Renal cortex interstitium (tissue), 11 donors: ENCODE measurements at regions not wholly inside any gene's neighbourhood (a gene's known extent, or its start where the extent isn't known, plus 50 kb on each side); places are given as distances from the start of the nearest gene placed in this dataset.

Experiments used
- DNase-seq, 11 donors: peaks; one replicate each; pipeline ENCODE4 v3.0.0-alpha.2; 2013; ENCODE audit warnings: low read depth in 9 of 11, low spot score in 4 of 11; ENCODE audit errors: extremely low read depth in 1 of 11

DNA sequence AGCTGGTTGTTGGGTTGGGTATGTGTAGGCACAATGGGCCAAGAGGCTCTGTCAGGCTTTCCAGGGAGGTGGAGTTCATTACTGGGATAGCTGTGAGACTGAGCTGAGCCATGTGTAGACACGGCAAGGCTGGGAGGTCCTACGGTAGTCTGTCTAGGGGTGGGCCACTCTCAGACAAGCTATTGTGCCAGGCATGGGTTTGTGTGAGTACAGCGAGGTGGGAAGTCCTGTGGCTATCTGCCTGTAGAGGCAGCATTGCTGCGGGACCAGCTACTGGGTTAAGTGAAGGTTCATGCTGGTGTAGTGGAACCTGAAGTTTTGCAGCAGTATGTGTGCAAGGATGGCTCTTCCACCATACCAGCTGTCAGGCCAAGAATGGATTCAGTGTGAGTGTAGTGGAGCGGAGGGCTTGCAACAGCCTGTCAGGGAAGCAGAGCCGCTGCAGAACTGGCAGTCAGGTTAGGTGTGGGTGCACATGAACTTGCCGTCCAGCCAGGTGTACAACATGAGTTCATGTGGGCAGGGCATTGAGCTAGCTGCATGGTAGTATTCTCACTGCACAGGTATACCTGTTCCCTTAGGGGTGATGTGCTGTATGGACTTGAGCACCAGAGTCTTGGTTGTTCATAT lies 78.0 kb upstream of the CENPW start:
- no peak for DNase-seq

DNA sequence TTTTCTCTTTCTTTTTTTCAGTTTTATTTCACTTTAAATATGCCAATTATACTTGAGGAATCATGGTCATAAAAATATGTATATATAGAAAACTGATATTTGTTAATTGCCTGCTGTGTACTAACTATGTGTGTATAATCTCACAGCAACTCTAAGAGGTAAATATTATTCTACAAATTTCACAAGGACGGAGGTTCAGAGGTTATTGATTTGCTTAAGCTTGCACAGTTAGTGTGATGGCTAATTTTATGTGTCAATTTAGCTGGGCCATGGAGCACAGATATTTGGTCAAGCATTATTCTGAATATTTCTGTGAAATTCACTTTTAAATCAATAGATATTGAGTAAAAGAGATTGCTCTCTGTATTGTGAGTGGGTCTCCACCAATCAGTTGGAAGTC lies 75.7 kb upstream of the CENPW start:
- no peak for DNase-seq

DNA sequence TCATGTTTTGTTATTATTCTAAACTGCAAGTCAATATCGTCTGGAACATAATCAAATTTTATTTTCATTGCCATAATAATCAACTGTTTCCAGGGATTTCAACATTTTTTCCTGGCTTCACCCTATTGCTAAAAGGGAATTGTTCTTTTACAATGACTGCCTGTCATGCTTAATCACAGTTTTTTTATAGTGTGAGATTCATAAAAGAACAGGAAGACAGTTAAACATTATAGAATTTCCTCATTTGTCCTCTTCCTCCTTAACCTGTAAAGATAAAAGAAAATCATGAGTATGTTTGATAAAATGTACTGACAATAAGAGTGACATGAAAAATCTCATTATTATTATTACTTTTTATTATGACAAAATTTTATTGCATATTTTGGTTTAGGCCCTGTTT lies 73.3 kb upstream of the CENPW start:
- DNase-seq: no peak

DNA sequence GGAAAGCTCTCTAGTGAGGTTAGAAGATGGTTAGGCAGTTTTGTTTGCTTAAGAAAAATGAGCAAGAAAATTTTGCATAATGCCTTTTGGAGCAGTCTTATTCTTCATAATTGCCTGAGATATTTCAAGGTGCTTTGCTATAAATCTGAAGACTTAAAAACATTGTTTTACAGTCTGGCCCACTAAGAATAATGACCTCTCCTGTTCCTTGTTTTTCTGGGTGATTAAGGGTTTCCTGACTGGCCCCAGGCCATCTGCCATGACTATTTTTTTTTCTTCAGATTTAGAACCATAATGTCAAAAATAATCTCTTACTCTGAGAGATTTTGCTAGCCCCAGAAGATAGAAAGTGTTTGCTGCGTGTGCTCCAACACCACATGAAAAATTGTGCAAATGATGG lies 72.3 kb upstream of the CENPW start:
- peak in 5 of 11 donors; percentile 4 to 35 (median 22) for DNase-seq

DNA sequence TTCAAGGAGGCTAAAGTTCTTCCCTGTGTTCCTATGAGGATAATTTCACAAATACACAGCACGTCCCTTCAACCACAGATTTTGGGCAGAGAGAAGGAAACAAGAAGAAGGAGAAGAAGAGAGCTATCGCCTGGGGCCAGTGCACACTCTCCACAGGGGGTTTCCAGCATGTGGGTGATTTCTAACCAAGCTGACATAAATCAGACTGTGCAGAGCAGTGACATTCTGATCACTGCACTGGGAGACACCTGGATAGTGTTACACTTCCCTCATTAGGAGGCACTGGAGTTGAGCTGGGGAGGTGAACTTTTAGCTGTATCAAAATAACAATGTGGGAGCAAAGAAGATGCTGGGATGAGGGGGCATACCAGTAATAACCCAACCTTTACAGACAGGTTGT lies 71.8 kb upstream of the CENPW start:
- peak in 5 of 11 donors; percentile 24 to 52 (median 43) for DNase-seq

- DNase-seq: no peak
Observed at GRCh38 chr6:126280287-126280686, 59.6 kb upstream of the CENPW start.

GRCh38 chr6:126285871-126286365 lies 54.0 kb upstream of the CENPW start:
- DNase-seq: peak in 3 of 11 donors; percentile 24 to 30 (median 26)
